ENCODE measurements at regions not wholly inside any gene's neighbourhood (a gene's known extent, or its start where the extent isn't known, plus 50 kb on each side); places are given as distances from the start of the nearest gene placed in this dataset.

DNA sequence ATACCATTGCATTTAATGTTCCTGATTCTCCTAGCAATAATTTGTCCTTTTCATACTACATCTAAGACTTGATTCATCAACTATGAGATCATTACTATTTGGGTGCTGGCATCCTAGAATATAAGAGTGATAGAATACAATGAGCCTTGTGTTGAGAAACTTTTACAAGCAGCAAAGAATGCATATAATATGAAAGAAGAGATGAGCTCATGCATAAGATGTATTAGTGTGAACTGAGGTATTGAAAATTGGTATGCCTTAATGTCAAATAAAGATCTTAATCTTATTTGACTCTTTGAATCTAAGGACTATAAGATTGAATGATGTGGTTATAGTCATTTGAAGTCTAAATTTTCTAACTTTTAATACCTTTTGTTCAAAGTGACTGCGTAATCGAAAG lies 220.0 kb upstream of the ARHGEF26 start:
- no peaks in the 10 kb centered on the region for H4K20me1 ChIP-seq (ENCODE audit: control insufficient read depth, insufficient read depth)
- ChIA-PET RAD21 (ENCODE audit: unreplicated experiment) (interaction anchor here (0.5 kb wide), 1 partner anchor 66 kb away, joined by 3 read pairs; no protein-coding TSS in a partner anchor), SMC1A (ENCODE audit: uncharacterized antibody, unreplicated experiment) (interaction anchor here (0.7 to 2.2 kb wide), 5 partner anchors 10 to 53 kb away, joined by 3 to 8 read pairs (median 4); no protein-coding TSS in a partner anchor), CTCF (no interaction called here), POLR2A (interaction anchor here (0.7 kb wide), 1 partner anchor 24 kb away, joined by 3 read pairs; no protein-coding TSS in a partner anchor)
- 71% methylated on average over 2 of the region's 2 CpGs for WGBS (ENCODE audit: insufficient coverage, insufficient replicate concordance, low lambda C conversion rate, missing lambda C conversion rate)
- intact Hi-C loops (cut with micrococcal nuclease; ENCODE audit: unreplicated experiment) = no loop called here
- no peak overlapping the region for H3K4me3 ChIP-seq
- no peak overlapping the region for H3K4me2 ChIP-seq (ENCODE audit: control insufficient read depth, insufficient read depth)
- H3K9me3 ChIP-seq (replicated peaks; ENCODE audit: control insufficient read depth, insufficient read depth, low read length) = no peaks in the 10 kb centered on the region
- in situ Hi-C loops (cut with MboI) = no loop called here
- no peak overlapping the region for H2AFZ ChIP-seq (ENCODE audit: control insufficient read depth, low read depth, low read length)
- H3K36me3 ChIP-seq (ENCODE audit: control insufficient read depth in 2 of 2, insufficient read depth in 2 of 2, low read length in 1 of 2) = no peaks in the 10 kb centered on the region
- no peaks in the 10 kb centered on the region for H3K27me3 ChIP-seq (replicated peaks in 1 of 2; ENCODE audit: control insufficient read depth in 2 of 2, insufficient read depth in 2 of 2, low read length in 1 of 2)
- no peak for DNase-seq (ENCODE audit: low read depth, low spot score)
- no peak overlapping the region for H3K9ac ChIP-seq (ENCODE audit: control insufficient read depth, insufficient read depth, low read length)
- TF ChIP-seq SRF (IDR thresholded peaks at IDR 0.05; ENCODE audit: low read depth in 2 of 2, low read length in 2 of 2) = no peak
- TF ChIP-seq SMAD1 (IDR thresholded peaks at IDR 0.05; ENCODE audit: low read depth, partially characterized antibody) = no peak
- TF ChIP-seq NBN (IDR thresholded peaks at IDR 0.05) = no peak
- TF ChIP-seq SPI1 (IDR thresholded peaks at IDR 0.05; ENCODE audit: borderline replicate concordance, insufficient read depth, low read depth, low read length) = no peak
- TF ChIP-seq, protein P1, sequence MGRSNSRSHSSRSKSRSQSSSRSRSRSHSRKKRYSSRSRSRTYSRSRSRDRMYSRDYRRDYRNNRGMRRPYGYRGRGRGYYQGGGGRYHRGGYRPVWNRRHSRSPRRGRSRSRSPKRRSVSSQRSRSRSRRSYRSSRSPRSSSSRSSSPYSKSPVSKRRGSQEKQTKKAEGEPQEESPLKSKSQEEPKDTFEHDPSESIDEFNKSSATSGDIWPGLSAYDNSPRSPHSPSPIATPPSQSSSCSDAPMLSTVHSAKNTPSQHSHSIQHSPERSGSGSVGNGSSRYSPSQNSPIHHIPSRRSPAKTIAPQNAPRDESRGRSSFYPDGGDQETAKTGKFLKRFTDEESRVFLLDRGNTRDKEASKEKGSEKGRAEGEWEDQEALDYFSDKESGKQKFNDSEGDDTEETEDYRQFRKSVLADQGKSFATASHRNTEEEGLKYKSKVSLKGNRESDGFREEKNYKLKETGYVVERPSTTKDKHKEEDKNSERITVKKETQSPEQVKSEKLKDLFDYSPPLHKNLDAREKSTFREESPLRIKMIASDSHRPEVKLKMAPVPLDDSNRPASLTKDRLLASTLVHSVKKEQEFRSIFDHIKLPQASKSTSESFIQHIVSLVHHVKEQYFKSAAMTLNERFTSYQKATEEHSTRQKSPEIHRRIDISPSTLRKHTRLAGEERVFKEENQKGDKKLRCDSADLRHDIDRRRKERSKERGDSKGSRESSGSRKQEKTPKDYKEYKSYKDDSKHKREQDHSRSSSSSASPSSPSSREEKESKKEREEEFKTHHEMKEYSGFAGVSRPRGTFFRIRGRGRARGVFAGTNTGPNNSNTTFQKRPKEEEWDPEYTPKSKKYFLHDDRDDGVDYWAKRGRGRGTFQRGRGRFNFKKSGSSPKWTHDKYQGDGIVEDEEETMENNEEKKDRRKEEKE (IDR thresholded peaks at IDR 0.05) = no peak
- no peak for TF ChIP-seq TCF3 (IDR thresholded peaks at IDR 0.05; ENCODE audit: borderline replicate concordance, insufficient read depth, low read depth, low read length)
- no peak for TF ChIP-seq ZNF384 (IDR thresholded peaks at IDR 0.05; ENCODE audit: borderline replicate concordance, low read depth, low read length)
- TF ChIP-seq, protein P2, sequence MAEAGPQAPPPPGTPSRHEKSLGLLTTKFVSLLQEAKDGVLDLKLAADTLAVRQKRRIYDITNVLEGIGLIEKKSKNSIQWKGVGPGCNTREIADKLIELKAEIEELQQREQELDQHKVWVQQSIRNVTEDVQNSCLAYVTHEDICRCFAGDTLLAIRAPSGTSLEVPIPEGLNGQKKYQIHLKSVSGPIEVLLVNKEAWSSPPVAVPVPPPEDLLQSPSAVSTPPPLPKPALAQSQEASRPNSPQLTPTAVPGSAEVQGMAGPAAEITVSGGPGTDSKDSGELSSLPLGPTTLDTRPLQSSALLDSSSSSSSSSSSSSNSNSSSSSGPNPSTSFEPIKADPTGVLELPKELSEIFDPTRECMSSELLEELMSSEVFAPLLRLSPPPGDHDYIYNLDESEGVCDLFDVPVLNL (IDR thresholded peaks at IDR 0.05; ENCODE audit: low read depth, low read length) = no peak
- TF ChIP-seq TBL1XR1 (IDR thresholded peaks at IDR 0.05; ENCODE audit: low read depth, low read length) = no peak
- TF ChIP-seq, protein P3, sequence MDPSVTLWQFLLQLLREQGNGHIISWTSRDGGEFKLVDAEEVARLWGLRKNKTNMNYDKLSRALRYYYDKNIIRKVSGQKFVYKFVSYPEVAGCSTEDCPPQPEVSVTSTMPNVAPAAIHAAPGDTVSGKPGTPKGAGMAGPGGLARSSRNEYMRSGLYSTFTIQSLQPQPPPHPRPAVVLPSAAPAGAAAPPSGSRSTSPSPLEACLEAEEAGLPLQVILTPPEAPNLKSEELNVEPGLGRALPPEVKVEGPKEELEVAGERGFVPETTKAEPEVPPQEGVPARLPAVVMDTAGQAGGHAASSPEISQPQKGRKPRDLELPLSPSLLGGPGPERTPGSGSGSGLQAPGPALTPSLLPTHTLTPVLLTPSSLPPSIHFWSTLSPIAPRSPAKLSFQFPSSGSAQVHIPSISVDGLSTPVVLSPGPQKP (IDR thresholded peaks at IDR 0.05; ENCODE audit: low read depth, low read length) = no peak
- no peak for TF ChIP-seq MEF2A (IDR thresholded peaks at IDR 0.05; ENCODE audit: insufficient read depth, low read depth, low read length)
- no peak for TF ChIP-seq ATF7 (IDR thresholded peaks at IDR 0.05; ENCODE audit: low read depth)
- TF ChIP-seq MXI1 (IDR thresholded peaks at IDR 0.05; ENCODE audit: low read depth, low read length) = no peak
- TF ChIP-seq BACH1 (IDR thresholded peaks at IDR 0.05; ENCODE audit: borderline replicate concordance) = no peak
- TF ChIP-seq ESRRA (IDR thresholded peaks at IDR 0.05; ENCODE audit: low read length) = no peak
- TF ChIP-seq, protein P4, sequence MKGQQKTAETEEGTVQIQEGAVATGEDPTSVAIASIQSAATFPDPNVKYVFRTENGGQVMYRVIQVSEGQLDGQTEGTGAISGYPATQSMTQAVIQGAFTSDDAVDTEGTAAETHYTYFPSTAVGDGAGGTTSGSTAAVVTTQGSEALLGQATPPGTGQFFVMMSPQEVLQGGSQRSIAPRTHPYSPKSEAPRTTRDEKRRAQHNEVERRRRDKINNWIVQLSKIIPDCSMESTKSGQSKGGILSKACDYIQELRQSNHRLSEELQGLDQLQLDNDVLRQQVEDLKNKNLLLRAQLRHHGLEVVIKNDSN (IDR thresholded peaks at IDR 0.05; ENCODE audit: borderline replicate concordance, extremely low read length, insufficient read depth, low read depth, low read length) = no peak
- TF ChIP-seq PAX5 (IDR thresholded peaks at IDR 0.05; ENCODE audit: borderline replicate concordance, low read depth, low read length) = no peak
- H3K27ac ChIP-seq (ENCODE audit: control insufficient read depth, insufficient read depth) = no peak overlapping the region
- no peaks in the 10 kb centered on the region for H3K4me1 ChIP-seq (ENCODE audit: control insufficient read depth, insufficient read depth, low read length)
- no TSS peak for BruUV-seq (replicated peaks)
- H3K79me2 ChIP-seq (ENCODE audit: control insufficient read depth, insufficient read depth, low read length) = no peaks in the 10 kb centered on the region
- no peak for ATAC-seq
- no peak for FAIRE-seq

Data from GM12878 (cell line).